HG03521 (cell line): ENCODE measurements at regions not wholly inside any gene's neighbourhood (a gene's known extent, or its start where the extent isn't known, plus 50 kb on each side); places are given as distances from the start of the nearest gene placed in this dataset.

Source experiments
- ATAC-seq: cut with Tn5 transposase; IDR thresholded peaks from one replicate; pipeline ENCODE4 v1.9.1; 2021; ENCODE audit warnings: mild to moderate bottlenecking, moderate library complexity; ENCODE audit not compliant: unreplicated experiment

DNA sequence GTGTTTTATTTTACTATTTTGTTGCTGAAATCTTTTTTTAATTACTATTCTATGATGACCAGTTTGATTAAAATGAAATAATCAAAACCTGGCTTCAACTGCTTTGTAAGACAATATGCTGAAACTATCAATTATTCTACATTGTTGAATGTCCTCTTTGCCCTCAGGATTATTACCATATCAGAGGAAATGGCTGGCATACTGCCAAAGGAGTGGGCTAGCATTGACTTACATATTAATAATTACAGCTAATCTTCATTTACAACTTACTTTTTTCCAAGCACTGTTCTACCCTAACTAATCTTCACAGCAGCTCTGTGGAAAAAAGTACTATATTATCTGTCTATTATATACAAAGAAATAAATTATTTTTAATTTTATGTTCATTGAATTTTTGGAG is 560.5 kb downstream of the BCKDHB start:
- no peak for ATAC-seq

DNA sequence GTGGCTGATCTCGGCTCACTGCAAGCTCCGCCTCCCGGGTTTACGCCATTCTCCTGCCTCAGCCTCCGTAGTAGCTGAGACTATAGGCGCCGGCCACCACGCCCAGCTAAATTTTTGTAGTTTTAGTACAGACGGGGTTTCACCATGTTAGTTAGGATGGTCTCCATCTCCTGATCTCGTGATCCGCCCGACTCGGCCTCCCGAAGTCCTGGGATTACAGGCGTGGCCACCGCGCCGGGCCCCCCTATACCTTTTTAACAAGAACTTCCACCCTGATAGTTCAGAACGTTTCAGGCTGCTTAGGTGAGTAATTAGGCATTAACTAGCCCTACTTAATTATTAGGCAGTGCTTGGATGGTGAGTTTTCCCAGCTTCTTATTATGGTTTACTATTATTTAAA is 552.5 kb downstream of the BCKDHB start:
- ATAC-seq, result no peak

DNA sequence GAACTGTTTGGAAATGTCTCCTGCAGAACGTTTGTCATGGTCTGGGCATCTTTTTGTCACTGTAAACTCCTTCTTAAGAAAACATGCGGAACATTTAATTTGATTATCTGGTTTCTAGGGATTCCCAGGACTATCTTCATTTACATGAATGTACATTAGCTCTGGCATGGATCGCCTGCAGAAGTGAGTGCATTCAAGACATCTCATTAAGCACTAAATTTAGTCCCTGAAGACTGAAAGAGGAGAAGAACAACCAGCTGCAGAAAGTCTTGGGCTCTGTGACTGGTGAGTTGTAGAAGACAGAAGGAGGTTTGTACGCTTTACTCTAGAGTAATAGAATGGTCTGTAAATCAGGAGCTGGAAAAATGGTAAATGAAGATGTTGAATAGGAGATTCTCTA is 540.7 kb downstream of the BCKDHB start:
- ATAC-seq, result no peak

- ATAC-seq, result no peak
Observed at GRCh38 chr6:80643881-80644280, 537.4 kb downstream of the BCKDHB start.

GRCh38 chr6:80642452-80642851 is 536.0 kb downstream of the BCKDHB start:
- ATAC-seq, result no peak

DNA sequence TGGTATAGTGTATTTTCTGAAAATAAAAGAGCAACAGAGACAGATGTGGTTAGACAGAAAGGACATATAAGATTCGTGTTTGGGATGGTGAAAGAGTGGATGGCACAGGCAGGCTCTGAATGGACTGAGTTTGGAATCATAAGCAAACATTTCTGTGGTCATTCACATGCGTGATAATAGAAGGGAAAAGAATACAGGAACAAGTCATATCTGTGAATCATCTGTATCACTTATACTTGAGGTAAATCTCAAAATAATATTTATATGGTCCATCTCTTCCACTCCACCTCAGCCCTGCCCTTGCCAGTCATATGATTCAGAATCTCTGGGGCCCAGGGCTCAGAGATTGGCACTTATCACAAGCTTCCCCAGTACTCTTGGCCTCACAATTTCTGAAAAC is 535.1 kb downstream of the BCKDHB start:
- no peak for ATAC-seq

DNA sequence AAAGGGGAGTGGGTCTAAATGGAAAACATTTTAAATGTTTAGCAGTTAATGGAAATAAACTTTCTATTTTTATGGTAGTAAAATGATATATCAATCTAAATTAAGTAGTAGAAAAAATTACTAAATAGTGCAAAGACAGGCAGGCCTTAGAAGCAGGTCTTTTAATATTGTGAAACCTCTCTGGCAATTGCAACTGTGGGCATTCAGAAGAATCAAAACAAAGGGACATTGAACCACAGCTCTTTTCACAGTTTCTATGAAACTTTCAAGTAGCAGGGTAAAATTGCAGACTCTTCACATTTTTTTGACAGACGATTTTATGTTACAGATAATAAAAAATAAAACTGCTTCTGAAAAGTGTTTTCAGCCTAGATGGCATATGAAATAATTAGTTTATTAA is 533.7 kb downstream of the BCKDHB start:
- ATAC-seq, result no peak

GRCh38 chr6:80639181-80639629 is 532.7 kb downstream of the BCKDHB start:
- ATAC-seq, result no peak

DNA sequence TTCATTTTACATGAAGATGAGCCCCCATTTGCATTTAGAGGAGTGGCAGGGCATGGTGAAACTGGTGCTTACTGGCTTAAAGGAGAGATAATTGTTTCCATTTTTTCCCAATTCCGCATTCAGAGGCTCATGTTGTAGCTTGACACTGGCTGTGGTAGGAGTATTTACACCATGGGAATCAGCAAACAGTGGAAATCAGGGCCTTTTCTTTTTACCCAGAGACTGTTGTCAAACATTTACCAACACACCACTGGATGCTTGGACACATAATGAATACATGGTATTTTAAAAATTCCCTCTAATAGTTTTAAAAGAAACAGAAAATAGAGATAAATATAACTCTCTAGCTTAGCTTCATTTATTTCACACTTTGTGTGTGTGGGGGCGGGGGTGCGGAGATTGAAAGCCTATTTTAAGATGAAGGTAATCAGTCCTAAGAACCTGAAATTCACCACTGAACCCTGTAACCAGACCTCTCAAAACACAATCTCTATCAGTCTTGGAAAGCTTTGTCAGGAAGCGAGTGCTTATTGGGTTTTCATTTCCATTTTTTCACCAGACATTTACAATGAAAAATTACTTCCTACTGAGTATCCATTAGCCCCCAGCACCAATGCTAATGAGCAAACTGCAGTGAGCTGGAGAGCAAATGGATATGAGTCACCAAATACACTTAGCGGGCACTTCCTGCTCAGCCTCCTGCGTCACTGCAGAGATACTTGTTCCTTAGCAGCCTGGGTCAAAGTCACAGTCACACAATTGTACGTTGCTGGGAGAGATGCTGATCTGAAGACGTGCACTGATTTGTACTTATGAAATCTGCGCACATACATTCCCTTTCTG is 532.0 kb downstream of the BCKDHB start:
- peak; percentile 78 for ATAC-seq

- ATAC-seq, result no peak
Observed at GRCh38 chr6:80637312-80637711, 530.8 kb downstream of the BCKDHB start.

DNA sequence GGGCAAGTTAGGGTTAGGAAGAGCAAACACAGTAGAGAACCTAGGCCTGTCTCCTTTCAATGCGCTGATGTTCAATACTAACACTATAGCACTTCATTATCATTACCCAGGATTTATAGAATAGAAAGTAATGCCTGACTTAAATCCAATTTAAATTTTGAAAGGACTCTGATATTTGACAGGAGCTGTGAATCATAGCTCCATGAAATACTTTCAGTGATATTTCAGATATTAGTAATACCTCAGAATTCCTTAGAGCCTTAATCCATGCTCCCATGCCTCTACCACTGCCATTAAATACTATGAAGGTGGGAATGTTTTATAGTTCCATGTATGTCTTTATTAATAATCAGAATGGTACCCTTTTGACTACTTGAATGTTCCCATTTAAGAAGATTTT is 530.2 kb downstream of the BCKDHB start:
- no peak for ATAC-seq

- ATAC-seq, result no peak
Observed at GRCh38 chr6:80633412-80633811, 526.9 kb downstream of the BCKDHB start.

DNA sequence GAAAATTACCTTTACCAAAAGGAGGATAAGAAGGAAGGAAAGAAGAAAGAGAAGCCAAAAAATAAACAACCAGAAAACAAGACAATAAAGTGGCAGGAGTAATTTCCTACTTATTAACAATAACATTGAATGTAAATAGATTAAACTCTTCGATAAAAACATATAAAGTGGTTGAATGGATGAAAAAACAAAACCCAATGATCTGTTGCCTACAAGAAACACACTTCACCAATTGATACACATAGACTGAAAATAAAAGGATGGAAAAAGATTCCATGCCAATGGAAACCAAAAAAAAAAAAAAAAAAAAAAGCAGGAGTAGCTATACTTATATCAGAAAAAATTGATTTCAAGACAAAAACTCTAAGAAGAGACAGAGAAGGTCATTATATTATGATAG is 518.9 kb downstream of the BCKDHB start:
- ATAC-seq, result no peak

DNA sequence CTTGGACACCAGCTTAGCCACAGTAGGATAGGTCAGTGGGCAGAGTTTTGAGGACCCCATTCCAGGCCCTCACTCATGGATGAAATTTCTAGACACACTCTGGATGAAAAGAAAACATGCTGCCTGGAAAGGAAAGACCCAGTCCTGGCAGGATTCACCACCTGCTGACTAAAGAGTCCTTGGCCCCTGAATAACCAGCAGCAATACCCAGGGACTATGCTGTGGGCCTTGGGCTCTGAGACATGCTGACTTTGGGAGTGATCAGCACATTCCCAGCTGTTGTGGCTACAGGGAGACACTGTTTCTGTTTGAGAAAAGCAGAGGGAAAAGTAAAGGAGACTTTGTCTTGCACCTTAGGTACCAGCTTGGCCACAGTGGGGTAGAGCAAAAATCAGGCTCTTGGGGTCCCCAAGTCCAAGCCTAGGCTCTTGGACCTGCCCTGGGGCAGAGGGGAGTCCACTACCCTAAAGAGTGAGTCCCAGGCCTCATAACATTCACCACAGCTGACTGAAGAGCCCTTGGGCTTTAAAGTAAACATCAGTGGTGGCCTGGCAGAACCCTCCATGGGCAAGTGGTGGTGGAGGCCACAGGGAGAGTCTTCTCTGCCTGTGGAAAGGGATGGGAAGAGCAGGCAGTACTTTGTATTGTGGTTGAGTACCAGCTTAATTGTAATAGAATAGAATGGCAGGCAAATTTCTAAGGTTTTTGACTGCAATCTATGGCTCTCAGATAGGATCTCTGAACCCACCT is 516.8 kb downstream of the BCKDHB start:
- ATAC-seq, result no peak

- ATAC-seq, result no peak
Observed at GRCh38 chr6:80622641-80623040, 516.2 kb downstream of the BCKDHB start.

DNA sequence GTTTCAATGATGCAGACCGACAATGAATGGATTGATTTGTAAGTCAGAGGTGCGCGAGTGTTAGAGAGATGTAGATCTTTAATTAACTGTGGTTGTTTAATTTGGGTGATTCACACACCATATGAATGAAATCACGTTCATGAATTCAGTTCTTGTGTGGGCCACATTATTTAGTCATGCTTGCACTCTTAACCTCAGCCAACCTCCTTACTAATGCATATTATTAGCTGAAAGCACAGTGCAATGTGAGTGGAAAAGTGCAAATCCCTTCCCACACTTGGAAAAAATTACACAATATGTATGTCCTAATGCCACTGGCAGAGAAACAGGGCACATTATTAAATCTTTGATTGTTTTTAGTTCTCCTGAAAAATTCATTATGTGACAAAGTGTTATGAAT is 512.5 kb downstream of the BCKDHB start:
- no peak for ATAC-seq

GRCh38 chr6:80610846-80611245 is 504.4 kb downstream of the BCKDHB start:
- ATAC-seq, result no peak

GRCh38 chr6:80608881-80609280 is 502.4 kb downstream of the BCKDHB start:
- no peak for ATAC-seq

DNA sequence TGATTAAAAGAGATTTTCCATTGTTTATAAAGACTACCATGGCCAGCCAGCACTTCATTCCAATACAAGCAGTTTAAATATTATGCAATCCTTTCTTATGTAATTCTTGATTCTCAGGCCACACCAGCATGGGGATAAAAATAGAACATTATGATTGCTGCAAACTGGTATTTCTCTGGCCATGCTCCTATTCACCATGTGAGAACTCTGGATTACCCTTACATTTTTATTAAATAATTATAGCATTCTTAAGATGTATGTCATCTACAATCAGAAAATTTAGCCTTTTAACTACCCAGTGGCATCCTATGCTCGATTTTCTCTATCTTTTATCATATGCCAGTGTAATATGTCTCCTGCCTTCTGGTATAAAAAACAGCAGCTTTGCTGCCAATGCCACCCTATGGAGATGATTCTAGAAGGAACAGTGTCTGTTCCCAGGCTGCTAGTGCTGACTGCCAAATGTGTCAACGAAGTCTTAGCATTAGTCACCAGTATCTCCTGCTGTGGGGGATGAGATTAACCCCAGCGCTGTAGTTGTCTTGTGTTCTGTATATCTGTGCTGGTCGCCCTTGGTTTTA is 501.4 kb downstream of the BCKDHB start:
- no peak for ATAC-seq

DNA sequence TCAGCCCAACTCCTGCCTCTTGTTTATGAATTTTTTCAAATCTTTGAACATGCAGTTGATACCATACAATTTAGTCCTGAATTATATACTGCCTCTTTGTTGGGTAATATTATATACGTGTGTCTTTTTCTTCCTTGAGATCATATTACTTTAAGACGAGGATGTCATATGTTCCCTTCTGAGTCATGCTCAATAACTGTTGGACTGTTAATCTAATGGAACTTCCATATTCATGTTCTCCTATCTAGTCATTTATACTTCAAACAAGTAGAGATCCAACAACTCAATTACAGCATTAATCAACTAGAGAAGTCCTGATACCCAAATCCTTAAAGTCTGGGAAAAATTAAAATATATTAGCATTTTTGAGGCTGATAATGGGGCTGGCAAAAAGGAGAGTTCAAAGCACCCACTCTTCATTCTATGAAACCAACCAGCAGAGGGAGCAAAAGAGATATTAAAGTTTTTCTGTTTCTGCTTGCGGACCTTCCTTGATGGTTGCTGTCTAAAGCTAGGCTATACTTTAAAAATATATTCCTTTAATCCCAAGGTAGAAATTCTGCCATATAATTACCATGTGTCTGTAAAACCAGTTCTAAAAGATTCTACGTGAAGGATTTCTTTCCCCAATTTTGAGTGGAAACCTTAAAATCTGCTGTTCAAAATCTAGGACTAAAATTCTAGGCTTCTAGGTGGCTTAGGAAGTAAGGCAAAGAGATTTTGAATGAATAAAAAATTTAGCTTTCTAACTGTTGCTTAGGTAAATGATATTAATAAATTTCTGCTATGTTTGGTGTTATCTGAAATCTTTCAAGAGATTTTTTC is 498.9 kb downstream of the BCKDHB start:
- no peak for ATAC-seq

GRCh38 chr6:80603679-80604078 is 497.2 kb downstream of the BCKDHB start:
- ATAC-seq, result no peak
